ENCODE measurements at regions not wholly inside any gene's neighbourhood (a gene's known extent, or its start where the extent isn't known, plus 50 kb on each side); places are given as distances from the start of the nearest gene placed in this dataset.

GRCh38 chr5:124570285-124571035, 176.0 kb downstream of the ZNF608 start:
- no peaks in the 10 kb centered on the region for H3K36me3 ChIP-seq (ENCODE audit: control insufficient read depth in 2 of 2, insufficient read depth in 2 of 2, low read length in 2 of 2)
- no peaks in the 10 kb centered on the region for H3K27me3 ChIP-seq (ENCODE audit: control insufficient read depth in 1 of 2, insufficient read depth in 2 of 2, low read length in 2 of 2)
- no peak overlapping the region for H3K9ac ChIP-seq (ENCODE audit: low read length in 2 of 2)
- no peak overlapping the region for H3K27ac ChIP-seq (ENCODE audit: low read length)
- H3K4me3 ChIP-seq (ENCODE audit: low read length in 2 of 2) = no peak overlapping the region
- H3K4me1 ChIP-seq (ENCODE audit: control insufficient read depth, insufficient read depth, low read length) = no peaks in the 10 kb centered on the region
- no peaks in the 10 kb centered on the region for H3K9me3 ChIP-seq (ENCODE audit: control insufficient read depth in 2 of 2, low read length in 2 of 2)

- Histone ChIP-seq H3K9me3 (ENCODE audit: control insufficient read depth in 2 of 2, low read length in 2 of 2) (no peaks in the 10 kb centered on the region), H3K27me3 (ENCODE audit: control insufficient read depth in 1 of 2, insufficient read depth in 2 of 2, low read length in 2 of 2) (no peaks in the 10 kb centered on the region), H3K36me3 (ENCODE audit: control insufficient read depth in 2 of 2, insufficient read depth in 2 of 2, low read length in 2 of 2) (no peaks in the 10 kb centered on the region), H3K4me3 (ENCODE audit: low read length in 2 of 2) (no peak overlapping the region), H3K9ac (ENCODE audit: low read length in 2 of 2) (no peak overlapping the region), H3K27ac (ENCODE audit: low read length) (no peak overlapping the region), H3K4me1 (ENCODE audit: control insufficient read depth, insufficient read depth, low read length) (no peaks in the 10 kb centered on the region)
Observed at GRCh38 chr5:124566875-124567450, 179.5 kb downstream of the ZNF608 start.

GRCh38 chr5:124561451-124561850, 185.0 kb downstream of the ZNF608 start:
- no peak overlapping the region for H3K9ac ChIP-seq (ENCODE audit: low read length in 2 of 2)

GRCh38 chr5:124560370-124560769, 186.1 kb downstream of the ZNF608 start:
- H3K36me3 ChIP-seq (ENCODE audit: control insufficient read depth in 2 of 2, insufficient read depth in 2 of 2, low read length in 2 of 2) = no peaks in the 10 kb centered on the region
- no peaks in the 10 kb centered on the region for H3K9me3 ChIP-seq (ENCODE audit: control insufficient read depth in 2 of 2, low read length in 2 of 2)

More at GRCh38 chr5:124561451-124561850, 185.0 kb downstream of the ZNF608 start:
- H3K27me3 ChIP-seq (ENCODE audit: control insufficient read depth in 1 of 2, insufficient read depth in 2 of 2, low read length in 2 of 2) = no peaks in the 10 kb centered on the region
- no peaks in the 10 kb centered on the region for H3K4me1 ChIP-seq (ENCODE audit: control insufficient read depth, insufficient read depth, low read length)
- no peaks in the 10 kb centered on the region for H3K9me3 ChIP-seq (ENCODE audit: control insufficient read depth in 2 of 2, low read length in 2 of 2)
- H3K4me3 ChIP-seq (ENCODE audit: low read length in 2 of 2) = no peak overlapping the region
- H3K36me3 ChIP-seq (ENCODE audit: control insufficient read depth in 2 of 2, insufficient read depth in 2 of 2, low read length in 2 of 2) = no peaks in the 10 kb centered on the region
- H3K27ac ChIP-seq (ENCODE audit: low read length) = no peak overlapping the region

GRCh38 chr5:124557761-124558160, 188.7 kb downstream of the ZNF608 start:
- Histone ChIP-seq H3K9ac (ENCODE audit: low read length in 2 of 2) (no peak overlapping the region), H3K36me3 (ENCODE audit: control insufficient read depth in 2 of 2, insufficient read depth in 2 of 2, low read length in 2 of 2) (no peaks in the 10 kb centered on the region), H3K4me1 (ENCODE audit: control insufficient read depth, insufficient read depth, low read length) (no peaks in the 10 kb centered on the region), H3K9me3 (ENCODE audit: control insufficient read depth in 2 of 2, low read length in 2 of 2) (no peaks in the 10 kb centered on the region), H3K4me3 (ENCODE audit: low read length in 2 of 2) (no peak overlapping the region), H3K27me3 (ENCODE audit: control insufficient read depth in 1 of 2, insufficient read depth in 2 of 2, low read length in 2 of 2) (no peaks in the 10 kb centered on the region), H3K27ac (ENCODE audit: low read length) (no peak overlapping the region)

More at GRCh38 chr5:124560370-124560769, 186.1 kb downstream of the ZNF608 start:
- Histone ChIP-seq H3K9ac (ENCODE audit: low read length in 2 of 2) (no peak overlapping the region), H3K4me1 (ENCODE audit: control insufficient read depth, insufficient read depth, low read length) (no peaks in the 10 kb centered on the region), H3K27me3 (ENCODE audit: control insufficient read depth in 1 of 2, insufficient read depth in 2 of 2, low read length in 2 of 2) (no peaks in the 10 kb centered on the region), H3K4me3 (ENCODE audit: low read length in 2 of 2) (no peak overlapping the region), H3K27ac (ENCODE audit: low read length) (no peak overlapping the region)

GRCh38 chr5:124554746-124555578, 191.5 kb downstream of the ZNF608 start:
- Histone ChIP-seq H3K4me3 (ENCODE audit: low read length in 2 of 2) (no peak overlapping the region), H3K36me3 (ENCODE audit: control insufficient read depth in 2 of 2, insufficient read depth in 2 of 2, low read length in 2 of 2) (no peaks in the 10 kb centered on the region), H3K9me3 (ENCODE audit: control insufficient read depth in 2 of 2, low read length in 2 of 2) (no peaks in the 10 kb centered on the region), H3K27me3 (ENCODE audit: control insufficient read depth in 1 of 2, insufficient read depth in 2 of 2, low read length in 2 of 2) (no peaks in the 10 kb centered on the region), H3K4me1 (ENCODE audit: control insufficient read depth, insufficient read depth, low read length) (no peaks in the 10 kb centered on the region), H3K27ac (ENCODE audit: low read length) (no peak overlapping the region), H3K9ac (ENCODE audit: low read length in 2 of 2) (no peak overlapping the region)

GRCh38 chr5:124553911-124554310, 192.5 kb downstream of the ZNF608 start:
- H3K4me3 ChIP-seq (ENCODE audit: low read length in 2 of 2) = no peak overlapping the region
- no peaks in the 10 kb centered on the region for H3K9me3 ChIP-seq (ENCODE audit: control insufficient read depth in 2 of 2, low read length in 2 of 2)
- H3K36me3 ChIP-seq (ENCODE audit: control insufficient read depth in 2 of 2, insufficient read depth in 2 of 2, low read length in 2 of 2) = no peaks in the 10 kb centered on the region
- no peaks in the 10 kb centered on the region for H3K4me1 ChIP-seq (ENCODE audit: control insufficient read depth, insufficient read depth, low read length)
- H3K27me3 ChIP-seq (ENCODE audit: control insufficient read depth in 1 of 2, insufficient read depth in 2 of 2, low read length in 2 of 2) = no peaks in the 10 kb centered on the region
- no peak overlapping the region for H3K9ac ChIP-seq (ENCODE audit: low read length in 2 of 2)
- no peak overlapping the region for H3K27ac ChIP-seq (ENCODE audit: low read length)

- Histone ChIP-seq H3K36me3 (ENCODE audit: control insufficient read depth in 2 of 2, insufficient read depth in 2 of 2, low read length in 2 of 2) (no peaks in the 10 kb centered on the region), H3K9me3 (ENCODE audit: control insufficient read depth in 2 of 2, low read length in 2 of 2) (no peaks in the 10 kb centered on the region), H3K4me3 (ENCODE audit: low read length in 2 of 2) (no peak overlapping the region), H3K27ac (ENCODE audit: low read length) (no peak overlapping the region), H3K9ac (ENCODE audit: low read length in 2 of 2) (no peak overlapping the region), H3K4me1 (ENCODE audit: control insufficient read depth, insufficient read depth, low read length) (no peaks in the 10 kb centered on the region), H3K27me3 (ENCODE audit: control insufficient read depth in 1 of 2, insufficient read depth in 2 of 2, low read length in 2 of 2) (no peaks in the 10 kb centered on the region)
Observed at GRCh38 chr5:124552526-124552925, 193.9 kb downstream of the ZNF608 start.

- no peaks in the 10 kb centered on the region for H3K27me3 ChIP-seq (ENCODE audit: control insufficient read depth in 1 of 2, insufficient read depth in 2 of 2, low read length in 2 of 2)
- H3K27ac ChIP-seq (ENCODE audit: low read length) = no peak overlapping the region
Observed at GRCh38 chr5:124551939-124552279, 194.5 kb downstream of the ZNF608 start.

GRCh38 chr5:124550731-124551130, 195.7 kb downstream of the ZNF608 start:
- no peak overlapping the region for H3K4me3 ChIP-seq (ENCODE audit: low read length in 2 of 2)
- no peaks in the 10 kb centered on the region for H3K27me3 ChIP-seq (ENCODE audit: control insufficient read depth in 1 of 2, insufficient read depth in 2 of 2, low read length in 2 of 2)
- H3K36me3 ChIP-seq (ENCODE audit: control insufficient read depth in 2 of 2, insufficient read depth in 2 of 2, low read length in 2 of 2) = no peaks in the 10 kb centered on the region
- no peaks in the 10 kb centered on the region for H3K4me1 ChIP-seq (ENCODE audit: control insufficient read depth, insufficient read depth, low read length)
- no peak overlapping the region for H3K27ac ChIP-seq (ENCODE audit: low read length)
- no peaks in the 10 kb centered on the region for H3K9me3 ChIP-seq (ENCODE audit: control insufficient read depth in 2 of 2, low read length in 2 of 2)
- no peak overlapping the region for H3K9ac ChIP-seq (ENCODE audit: low read length in 2 of 2)

More at GRCh38 chr5:124551939-124552279, 194.5 kb downstream of the ZNF608 start:
- Histone ChIP-seq H3K36me3 (ENCODE audit: control insufficient read depth in 2 of 2, insufficient read depth in 2 of 2, low read length in 2 of 2) (no peaks in the 10 kb centered on the region), H3K9me3 (ENCODE audit: control insufficient read depth in 2 of 2, low read length in 2 of 2) (no peaks in the 10 kb centered on the region), H3K4me1 (ENCODE audit: control insufficient read depth, insufficient read depth, low read length) (no peaks in the 10 kb centered on the region), H3K9ac (ENCODE audit: low read length in 2 of 2) (no peak overlapping the region), H3K4me3 (ENCODE audit: low read length in 2 of 2) (no peak overlapping the region)

Data from stomach smooth muscle (tissue), 2 donors.